K562 (cell line): ENCODE measurements at regions not wholly inside any gene's neighbourhood (a gene's known extent, or its start where the extent isn't known, plus 50 kb on each side); places are given as distances from the start of the nearest gene placed in this dataset.

Source experiments
- ATAC-seq: fragments of 200-7000 bp; cut with Tn5 transposase; 3 replicates; pipeline ENCODE4 v1.9.1; 2020; ENCODE audit warnings: moderate library complexity
- BruUV-seq: library from RNA; stranded (reverse); fragments of 400-500 nt; replicated peaks from 2 replicates; lab custom pipeline; 2021; lab: Mats Ljungman, UMichigan
- CTCF ChIA-PET: fragments of 300-600 bp; formaldehyde crosslinking; extraction: SDS; loops from one replicate; lab custom pipeline; 2021; ENCODE audit warnings: low intra/inter-chr PET ratio; lab: Yijun Ruan, JAX
- POLR2A ChIA-PET: fragments of 300-600, 350-650 bp; sonication (Branson Sonifier 250); formaldehyde crosslinking; extraction: SDS; loops from one replicate; lab custom pipeline; 2021; ENCODE audit warnings: antibody characterized with exemption, inconsistent platforms; lab: Yijun Ruan, JAX
- DNase-seq, 4 experiments: peaks; one replicate each; pipeline versions ENCODE4 v3.0.0 to v3.0.0-alpha.2; 2011 to 2018; ENCODE audit warnings: low spot score in 3 of 4, mixed read lengths in 3 of 4; ENCODE audit errors: extremely low read depth in 1 of 4
- FAIRE-seq: peaks from 2 replicates; lab custom pipeline; 2011; peaks lifted over from hg19 to GRCh38; lab: Jason Lieb, UNC
- H2AFZ ChIP-seq: 2 replicates; pipeline ENCODE4 v1.6.0; 2011; ENCODE audit warnings: low read depth, low read length, control low read depth, inconsistent platforms
- H3K27ac ChIP-seq: fragments of 200-600 bp; 3 replicates; pipeline ENCODE4 v1.8.0; 2011; ENCODE audit warnings: low read depth, mild to moderate bottlenecking, control low read depth, inconsistent platforms, low read length, moderate library complexity, mixed read lengths; ENCODE audit errors: extremely low read depth
- H3K27me3 ChIP-seq, 2 experiments: fragments of 300-600 bp in 1 of 2; 2 replicates in 1 of 2; 3 replicates in 1 of 2; pipeline versions ENCODE4 v1.6.0 to v1.8.0; 2011; ENCODE audit warnings: inconsistent platforms in 2 of 2, low read length in 2 of 2, mild to moderate bottlenecking in 1 of 2, mixed read lengths in 1 of 2, moderate library complexity in 1 of 2; ENCODE audit not compliant: control insufficient read depth in 2 of 2, insufficient read depth in 2 of 2
- H3K36me3 ChIP-seq: fragments of 300-600 bp; 3 replicates; pipeline ENCODE4 v1.8.0; 2011; ENCODE audit warnings: mild to moderate bottlenecking, low read length, inconsistent platforms; ENCODE audit not compliant: control insufficient read depth, insufficient read depth
- H3K4me1 ChIP-seq, 2 experiments: fragments of 200-600 bp in 1 of 2; replicated peaks in 1 of 2; 2 replicates in 1 of 2; 3 replicates in 1 of 2; pipeline versions ENCODE4 v1.5.1 to v1.8.0; 2011; ENCODE audit warnings: inconsistent platforms in 2 of 2, low read length in 2 of 2, mild to moderate bottlenecking in 1 of 2, mixed read lengths in 1 of 2, moderate library complexity in 1 of 2; ENCODE audit not compliant: control insufficient read depth in 2 of 2, insufficient read depth in 2 of 2
- H3K4me2 ChIP-seq: 2 replicates; pipeline ENCODE4 v1.6.1; 2011; ENCODE audit warnings: low read length, control low read depth, inconsistent platforms, mixed read lengths; ENCODE audit not compliant: insufficient read depth
- H3K4me3 ChIP-seq: fragments of 200-600 bp; sonication (generic), shearing (Covaris generic); 2 replicates; pipeline ENCODE4 v1.5.1; 2016; ENCODE audit warnings: control low read depth, inconsistent platforms
- H3K79me2 ChIP-seq: fragments of 200-600 bp; 3 replicates; pipeline ENCODE4 v1.8.0; 2011; ENCODE audit warnings: low read length, inconsistent platforms; ENCODE audit not compliant: control insufficient read depth, insufficient read depth
- H3K9ac ChIP-seq, 2 experiments: 2 replicates each; pipeline versions ENCODE4 v1.6.0 to v1.6.1; 2011; ENCODE audit warnings: low read depth in 2 of 2, low read length in 2 of 2, control low read depth in 1 of 2, inconsistent platforms in 1 of 2, mild to moderate bottlenecking in 1 of 2, mixed read lengths in 1 of 2; ENCODE audit not compliant: insufficient read depth in 1 of 2
- H3K9me1 ChIP-seq: one replicate; pipeline ENCODE4 v1.6.0; 2011; ENCODE audit warnings: inconsistent platforms, mild to moderate bottlenecking, low read length, moderate library complexity; ENCODE audit not compliant: control insufficient read depth, insufficient read depth
- H3K9me3 ChIP-seq: replicated peaks from 2 replicates; pipeline ENCODE4 v1.5.1; 2011; ENCODE audit warnings: low read depth, low read length, inconsistent platforms; ENCODE audit not compliant: control insufficient read depth, insufficient read depth
- H4K20me1 ChIP-seq: replicated peaks from 2 replicates; pipeline ENCODE4 v1.6.1; 2011; ENCODE audit warnings: low read length, inconsistent platforms, mixed read lengths; ENCODE audit not compliant: control insufficient read depth, insufficient read depth
- BRF1 ChIP-seq: IDR thresholded peaks from 3 replicates; pipeline ENCODE4 v1.6.1; 2011; ENCODE audit warnings: borderline replicate concordance, mild to moderate bottlenecking; ENCODE audit not compliant: insufficient read length; ENCODE audit errors: extremely low read depth
- C11orf30 ChIP-seq: fragments of 450-650 bp; IDR thresholded peaks from 2 replicates; pipeline ENCODE4 v1.6.1; 2016; ENCODE audit warnings: low read depth, mild to moderate bottlenecking
- CREB3 ChIP-seq: fragments of 450-650 bp; conservative IDR thresholded peaks from 2 replicates; pipeline ENCODE4 v1.6.1; 2016; ENCODE audit warnings: missing genetic modification characterization, low read depth, mild to moderate bottlenecking, missing compliant biosample characterization, moderate library complexity
- FOXK1 ChIP-seq: sonication (generic); formaldehyde crosslinking; IDR thresholded peaks from 2 replicates; pipeline ENCODE4 v1.8.0; 2022; ENCODE audit warnings: missing genetic modification reagents, mild to moderate bottlenecking, borderline replicate concordance
- GTF3C2 ChIP-seq: IDR thresholded peaks from 3 replicates; pipeline ENCODE4 v1.6.1; 2011; ENCODE audit warnings: borderline replicate concordance, mild to moderate bottlenecking, moderate library complexity; ENCODE audit not compliant: insufficient read length; ENCODE audit errors: extremely low read depth
- KDM2B ChIP-seq: fragments of 250-450 bp; sonication (Bioruptor Pico); IDR thresholded peaks from 2 replicates; pipeline ENCODE4 v1.8.0; 2021; ENCODE audit warnings: mild to moderate bottlenecking, moderate library complexity
- MAFK ChIP-seq: IDR thresholded peaks from 2 replicates; pipeline ENCODE4 v1.6.1; 2011; ENCODE audit warnings: low read length, improper control_type of control experiment
- NR0B1 ChIP-seq: fragments of 450-650 bp; IDR thresholded peaks from one replicate; pipeline ENCODE4 v1.6.1; 2018; ENCODE audit warnings: mild to moderate bottlenecking, moderate library complexity; ENCODE audit not compliant: partially characterized antibody
- POLR2H ChIP-seq: IDR thresholded peaks from 2 replicates; pipeline ENCODE4 v1.6.1; 2016; ENCODE audit warnings: missing genetic modification characterization, low read depth, mild to moderate bottlenecking, control low read depth, missing compliant biosample characterization, moderate library complexity
- POLR3A ChIP-seq: IDR thresholded peaks from 2 replicates; pipeline ENCODE4 v1.6.1; 2011; ENCODE audit warnings: borderline replicate concordance, mild to moderate bottlenecking, moderate library complexity; ENCODE audit not compliant: insufficient read length, insufficient read depth; ENCODE audit errors: extremely low read depth
- PTBP1 ChIP-seq: fragments of 200-400 bp; formaldehyde crosslinking; IDR thresholded peaks from 2 replicates; pipeline ENCODE4 v1.6.1; 2017; ENCODE audit warnings: low read depth, low read length
- STAT5A ChIP-seq: IDR thresholded peaks from 2 replicates; pipeline ENCODE4 v1.6.1; 2012; ENCODE audit warnings: low read length, inconsistent platforms, borderline replicate concordance
- ZBED1 ChIP-seq: IDR thresholded peaks from 2 replicates; pipeline ENCODE4 v1.6.1; 2014
- ZNF175 ChIP-seq: fragments of 200-800 bp; sonication (Bioruptor generic); IDR thresholded peaks from 2 replicates; pipeline ENCODE4 v1.6.1; 2016; ENCODE audit warnings: low read depth, mild to moderate bottlenecking, missing genetic modification characterization, missing compliant biosample characterization
- ZNF232 ChIP-seq: sonication (generic); formaldehyde crosslinking; IDR thresholded peaks from 2 replicates; pipeline ENCODE4 v1.8.0; 2022; ENCODE audit warnings: mild to moderate bottlenecking, missing genetic modification reagents
- ZNF280B ChIP-seq: fragments of 250-450 bp; sonication (Bioruptor Pico); IDR thresholded peaks from 2 replicates; pipeline ENCODE4 v1.5.1; 2021; ENCODE audit warnings: mild to moderate bottlenecking
- ZNF282 ChIP-seq: sonication (generic); formaldehyde crosslinking; IDR thresholded peaks from 2 replicates; pipeline ENCODE4 v1.8.1; 2023; ENCODE audit warnings: missing genetic modification reagents
- ZNF316 ChIP-seq: fragments of 450-650 bp; IDR thresholded peaks from 2 replicates; pipeline ENCODE4 v1.6.1; 2016
- ZSCAN29 ChIP-seq: fragments of 450-650 bp; IDR thresholded peaks from 2 replicates; pipeline ENCODE4 v1.6.1; 2017
- in situ Hi-C: fragments of 300-500 bp; cut with MboI; formaldehyde crosslinking; loops from 4 replicates; pipeline ENCODE4 v1.15.0; 2018; ENCODE audit warnings: inconsistent platforms, mixed read lengths
- intact Hi-C: fragments of 100-400 bp; cut with micrococcal nuclease; formaldehyde crosslinking; loops from 2 replicates; pipeline ENCODE4 v1.14.2; 2022

GRCh38 chr2:67103157-67103556 is 294.0 kb upstream of the ETAA1 start:
- H4K20me1 ChIP-seq, result no peaks in the 10 kb centered on the region
- no peaks in the 10 kb centered on the region for H3K27me3 ChIP-seq
- POLR2A ChIA-PET, result no interaction called here
- in situ Hi-C loops (no loop called here), intact Hi-C loops (no loop called here)
- H3K36me3 ChIP-seq, result no peaks in the 10 kb centered on the region
- no peak overlapping the region for H3K27ac ChIP-seq
- no peaks in the 10 kb centered on the region for H3K79me2 ChIP-seq
- H3K9me1 ChIP-seq, result no peaks in the 10 kb centered on the region
- no peaks in the 10 kb centered on the region for H3K4me1 ChIP-seq
- CTCF ChIA-PET, result no interaction called here
- H2AFZ ChIP-seq, result no peak overlapping the region
- ATAC-seq (no peak), DNase-seq (no peak), FAIRE-seq (no peak)
- H3K9ac ChIP-seq, result no peak overlapping the region
- no peak overlapping the region for H3K4me2 ChIP-seq
- no TSS peak for BruUV-seq
- H3K4me3 ChIP-seq, result no peak overlapping the region
- H3K9me3 ChIP-seq, result no peaks in the 10 kb centered on the region
- TF ChIP-seq CREB3 (tag) (no peak), BRF1 (no peak), STAT5A (no peak), ZBED1 (no peak), POLR2H (tag) (no peak), ZSCAN29 (no peak), NR0B1 (no peak), C11orf30 (peak; percentile 33; the same call in 1 of the 2 replicates), POLR3A (no peak), FOXK1 (CRISPR knock-in tag) (no peak), PTBP1 (no peak), ZNF232 (CRISPR knock-in tag) (no peak), MAFK (peak; percentile 64; the same call in 1 of the 2 replicates), ZNF316 (peak; percentile 55; the same call in 1 of the 2 replicates), KDM2B (CRISPR knock-in tag) (no peak), GTF3C2 (no peak), ZNF175 (CRISPR knock-in tag) (no peak), ZNF280B (CRISPR knock-in tag) (no peak), ZNF282 (CRISPR knock-in tag) (no peak)
